ENCODE measurements at regions not wholly inside any gene's neighbourhood (a gene's known extent, or its start where the extent isn't known, plus 50 kb on each side); places are given as distances from the start of the nearest gene placed in this dataset.

DNA sequence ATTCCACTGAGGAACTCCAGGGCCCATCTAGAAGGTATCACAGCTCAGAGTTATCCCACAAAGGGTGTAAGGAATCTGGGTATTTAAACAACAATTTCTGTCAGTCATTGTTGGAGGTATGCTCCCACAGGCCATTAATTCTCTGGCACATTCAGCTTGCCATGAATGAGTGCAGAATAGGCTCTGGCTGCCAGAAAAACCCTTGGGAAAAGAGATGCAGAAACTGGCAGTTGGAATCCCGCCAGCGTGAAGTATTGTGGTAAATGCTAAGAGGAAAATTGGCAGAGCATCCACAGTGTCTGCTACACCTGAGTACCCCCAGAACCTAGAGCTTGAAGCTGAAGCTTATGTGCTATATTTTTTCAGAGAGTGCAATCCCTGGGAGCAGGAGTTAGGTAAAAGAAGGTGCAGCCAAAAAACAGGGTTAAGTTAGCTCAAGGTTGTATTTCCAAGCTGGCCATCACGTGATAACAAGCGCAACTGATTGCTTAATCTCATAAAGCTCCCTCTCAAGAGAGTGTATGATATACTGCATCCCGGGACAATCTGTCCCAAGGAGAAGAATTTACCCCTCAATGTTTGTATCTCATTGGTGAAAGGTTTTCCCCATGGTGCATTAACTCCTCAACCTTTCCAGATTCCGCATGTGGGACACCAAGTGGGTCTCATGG is 94.2 kb upstream of the ACP3 start:
- H4K20me1 ChIP-seq (ENCODE audit: control insufficient read depth, extremely low read depth, insufficient read depth, low read length) = no peaks in the 10 kb centered on the region
- no peak overlapping the region for H2AFZ ChIP-seq (ENCODE audit: control insufficient read depth, low read length)
- FAIRE-seq (no peak), DNase-seq (ENCODE audit: low read depth, low spot score) (no peak)
- H3K4me2 ChIP-seq (ENCODE audit: control insufficient read depth, extremely low read depth, insufficient read depth, low read depth, low read length) = no peak overlapping the region
- no peaks in the 10 kb centered on the region for H3K9me3 ChIP-seq (ENCODE audit: control insufficient read depth, low read depth, low read length)
- no peaks in the 10 kb centered on the region for H3K79me2 ChIP-seq (ENCODE audit: control insufficient read depth, insufficient read depth, low read length)
- dilution Hi-C loops (cut with MboI; ENCODE audit: extremely low pct_ligation_motif_present, low sequenced_read_pairs) = no loop called here
- H3K27ac ChIP-seq (ENCODE audit: control insufficient read depth, insufficient read depth, low read length) = no peak overlapping the region
- no peaks in the 10 kb centered on the region for H3K9me1 ChIP-seq (ENCODE audit: control insufficient read depth, extremely low read depth, insufficient read depth, low read length)
- H3K36me3 ChIP-seq (ENCODE audit: control insufficient read depth in 2 of 2, extremely low read depth in 1 of 2, insufficient read depth in 2 of 2, low read length in 2 of 2) = no peaks in the 10 kb centered on the region
- TF ChIP-seq EZH2 (IDR thresholded peaks at IDR 0.05; ENCODE audit: low read length) = no peak
- TF ChIP-seq, protein P1, sequence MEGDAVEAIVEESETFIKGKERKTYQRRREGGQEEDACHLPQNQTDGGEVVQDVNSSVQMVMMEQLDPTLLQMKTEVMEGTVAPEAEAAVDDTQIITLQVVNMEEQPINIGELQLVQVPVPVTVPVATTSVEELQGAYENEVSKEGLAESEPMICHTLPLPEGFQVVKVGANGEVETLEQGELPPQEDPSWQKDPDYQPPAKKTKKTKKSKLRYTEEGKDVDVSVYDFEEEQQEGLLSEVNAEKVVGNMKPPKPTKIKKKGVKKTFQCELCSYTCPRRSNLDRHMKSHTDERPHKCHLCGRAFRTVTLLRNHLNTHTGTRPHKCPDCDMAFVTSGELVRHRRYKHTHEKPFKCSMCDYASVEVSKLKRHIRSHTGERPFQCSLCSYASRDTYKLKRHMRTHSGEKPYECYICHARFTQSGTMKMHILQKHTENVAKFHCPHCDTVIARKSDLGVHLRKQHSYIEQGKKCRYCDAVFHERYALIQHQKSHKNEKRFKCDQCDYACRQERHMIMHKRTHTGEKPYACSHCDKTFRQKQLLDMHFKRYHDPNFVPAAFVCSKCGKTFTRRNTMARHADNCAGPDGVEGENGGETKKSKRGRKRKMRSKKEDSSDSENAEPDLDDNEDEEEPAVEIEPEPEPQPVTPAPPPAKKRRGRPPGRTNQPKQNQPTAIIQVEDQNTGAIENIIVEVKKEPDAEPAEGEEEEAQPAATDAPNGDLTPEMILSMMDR (optimal IDR thresholded peaks at IDR 0.05 in 1 of 3, IDR thresholded peaks at IDR 0.05 in 1 of 3, conservative IDR thresholded peaks at IDR 0.05 in 1 of 3; ENCODE audit: extremely low read depth in 1 of 3, insufficient read depth in 2 of 3, low read length in 3 of 3) = no peak
- H3K4me1 ChIP-seq (ENCODE audit: control insufficient read depth, extremely low read depth, insufficient read depth, low read length) = no peaks in the 10 kb centered on the region
- H3K4me3 ChIP-seq (ENCODE audit: control insufficient read depth in 2 of 3, extremely low read depth in 1 of 3, insufficient read depth in 2 of 3, low read depth in 1 of 3, low read length in 3 of 3) = no peak overlapping the region
- peaks cover 6% of the 10 kb centered on the region for H3K27me3 ChIP-seq (ENCODE audit: control insufficient read depth, extremely low read depth, insufficient read depth, low read length)
- no peak overlapping the region for H3K9ac ChIP-seq (ENCODE audit: control insufficient read depth, extremely low read depth, insufficient read depth, low read length)

GRCh38 chr3:132225664-132226063 is 91.5 kb upstream of the ACP3 start:
- FAIRE-seq (no peak), DNase-seq (ENCODE audit: low read depth, low spot score) (no peak)
- no peaks in the 10 kb centered on the region for H3K4me1 ChIP-seq (ENCODE audit: control insufficient read depth, extremely low read depth, insufficient read depth, low read length)
- H3K79me2 ChIP-seq (ENCODE audit: control insufficient read depth, insufficient read depth, low read length) = no peaks in the 10 kb centered on the region
- H3K9me1 ChIP-seq (ENCODE audit: control insufficient read depth, extremely low read depth, insufficient read depth, low read length) = no peaks in the 10 kb centered on the region
- H3K36me3 ChIP-seq (ENCODE audit: control insufficient read depth in 2 of 2, extremely low read depth in 1 of 2, insufficient read depth in 2 of 2, low read length in 2 of 2) = no peaks in the 10 kb centered on the region
- H3K4me2 ChIP-seq (ENCODE audit: control insufficient read depth, extremely low read depth, insufficient read depth, low read depth, low read length) = no peak overlapping the region
- dilution Hi-C loops (cut with MboI; ENCODE audit: extremely low pct_ligation_motif_present, low sequenced_read_pairs) = no loop called here
- no peak for TF ChIP-seq EZH2 (IDR thresholded peaks at IDR 0.05; ENCODE audit: low read length)
- TF ChIP-seq, protein P1 (optimal IDR thresholded peaks at IDR 0.05 in 1 of 3, IDR thresholded peaks at IDR 0.05 in 1 of 3, conservative IDR thresholded peaks at IDR 0.05 in 1 of 3; ENCODE audit: extremely low read depth in 1 of 3, insufficient read depth in 2 of 3, low read length in 3 of 3) = no peak
- no peak overlapping the region for H3K9ac ChIP-seq (ENCODE audit: control insufficient read depth, extremely low read depth, insufficient read depth, low read length)
- no peaks in the 10 kb centered on the region for H3K9me3 ChIP-seq (ENCODE audit: control insufficient read depth, low read depth, low read length)
- H4K20me1 ChIP-seq (ENCODE audit: control insufficient read depth, extremely low read depth, insufficient read depth, low read length) = no peaks in the 10 kb centered on the region
- H3K27me3 ChIP-seq (ENCODE audit: control insufficient read depth, extremely low read depth, insufficient read depth, low read length) = no peaks in the 10 kb centered on the region
- H3K27ac ChIP-seq (ENCODE audit: control insufficient read depth, insufficient read depth, low read length) = no peak overlapping the region
- H3K4me3 ChIP-seq (ENCODE audit: control insufficient read depth in 2 of 3, extremely low read depth in 1 of 3, insufficient read depth in 2 of 3, low read depth in 1 of 3, low read length in 3 of 3) = no peak overlapping the region
- H2AFZ ChIP-seq (ENCODE audit: control insufficient read depth, low read length) = no peak overlapping the region

Data from keratinocyte (primary cell).